ENCODE measurements at regions not wholly inside any gene's neighbourhood (a gene's known extent, or its start where the extent isn't known, plus 50 kb on each side); places are given as distances from the start of the nearest gene placed in this dataset.
"Not testable (repeated sequence)": the region's sequence is repeated elsewhere in the genome, so short reads cannot be mapped to it uniquely, and the experiment has no call there.

DNA sequence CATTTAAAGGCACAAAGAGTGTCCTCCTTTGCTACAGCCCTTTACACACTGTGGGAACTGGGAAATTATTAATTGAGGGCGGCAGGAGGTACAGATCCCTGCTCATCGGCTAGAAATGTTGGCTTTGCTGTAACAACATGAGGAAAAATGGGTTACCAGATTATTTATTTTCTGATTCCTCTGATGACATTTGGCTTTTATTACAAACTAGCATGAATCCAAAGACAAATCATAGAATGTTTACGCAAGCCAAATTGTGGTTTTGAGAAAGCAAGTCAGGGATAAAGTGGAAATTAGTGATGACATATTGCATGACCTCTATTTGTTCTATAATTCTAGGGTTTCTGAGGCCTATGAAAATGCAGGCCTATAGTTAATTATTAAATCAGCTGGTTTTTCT is 126.1 kb upstream of the TMEM196 start:
- TF ChIP-seq, protein P1, sequence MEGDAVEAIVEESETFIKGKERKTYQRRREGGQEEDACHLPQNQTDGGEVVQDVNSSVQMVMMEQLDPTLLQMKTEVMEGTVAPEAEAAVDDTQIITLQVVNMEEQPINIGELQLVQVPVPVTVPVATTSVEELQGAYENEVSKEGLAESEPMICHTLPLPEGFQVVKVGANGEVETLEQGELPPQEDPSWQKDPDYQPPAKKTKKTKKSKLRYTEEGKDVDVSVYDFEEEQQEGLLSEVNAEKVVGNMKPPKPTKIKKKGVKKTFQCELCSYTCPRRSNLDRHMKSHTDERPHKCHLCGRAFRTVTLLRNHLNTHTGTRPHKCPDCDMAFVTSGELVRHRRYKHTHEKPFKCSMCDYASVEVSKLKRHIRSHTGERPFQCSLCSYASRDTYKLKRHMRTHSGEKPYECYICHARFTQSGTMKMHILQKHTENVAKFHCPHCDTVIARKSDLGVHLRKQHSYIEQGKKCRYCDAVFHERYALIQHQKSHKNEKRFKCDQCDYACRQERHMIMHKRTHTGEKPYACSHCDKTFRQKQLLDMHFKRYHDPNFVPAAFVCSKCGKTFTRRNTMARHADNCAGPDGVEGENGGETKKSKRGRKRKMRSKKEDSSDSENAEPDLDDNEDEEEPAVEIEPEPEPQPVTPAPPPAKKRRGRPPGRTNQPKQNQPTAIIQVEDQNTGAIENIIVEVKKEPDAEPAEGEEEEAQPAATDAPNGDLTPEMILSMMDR (IDR thresholded peaks at IDR 0.05; ENCODE audit: borderline replicate concordance, extremely low read depth, insufficient read depth): no peak
- intact Hi-C loops (cut with DNase I): no loop called here
- no peaks in the 10 kb centered on the region for H3K27me3 ChIP-seq (ENCODE audit: control insufficient read depth, insufficient read depth, low read length)
- no peaks in the 10 kb centered on the region for H3K36me3 ChIP-seq (ENCODE audit: control insufficient read depth in 2 of 3, insufficient read depth in 3 of 3, low read length in 3 of 3)
- DNase-seq (no peak), FAIRE-seq (no peak)
- no peaks in the 10 kb centered on the region for H3K4me1 ChIP-seq (ENCODE audit: control insufficient read depth in 2 of 3, insufficient read depth in 2 of 3, low read depth in 1 of 3, low read length in 3 of 3)
- no peak overlapping the region for H3K9ac ChIP-seq (ENCODE audit: low read length in 3 of 3)
- H3K4me3 ChIP-seq (ENCODE audit: low read length in 3 of 3): no peak overlapping the region
- no peak overlapping the region for H3K27ac ChIP-seq (ENCODE audit: low read depth in 2 of 2, low read length in 2 of 2)
- peaks cover 0 to 4% (median 2%) of the 10 kb centered on the region in 3 donors for H3K9me3 ChIP-seq (ENCODE audit: control insufficient read depth in 2 of 3, insufficient read depth in 1 of 3, low read length in 3 of 3)

DNA sequence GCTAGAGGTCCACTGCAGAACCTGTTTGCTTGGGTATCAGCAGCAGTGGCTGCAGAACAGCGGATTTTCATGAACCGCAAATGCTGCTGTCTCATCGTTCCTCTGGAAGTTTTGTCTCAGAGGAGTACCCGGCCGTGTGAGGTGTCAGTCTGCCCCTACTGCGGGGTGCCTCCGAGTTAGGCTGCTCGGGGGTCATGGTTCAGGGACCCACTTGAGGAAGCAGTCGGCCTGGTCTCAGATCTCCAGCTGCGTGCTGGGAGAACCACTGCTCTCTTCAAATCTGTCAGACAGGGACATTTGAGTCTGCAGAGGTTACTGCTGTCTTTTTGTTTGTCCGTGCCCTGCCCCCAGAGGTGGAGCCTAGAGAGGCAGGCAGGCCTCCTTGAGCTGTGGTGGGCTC is 109.5 kb upstream of the TMEM196 start:
- intact Hi-C loops (cut with DNase I); FAIRE-seq; H3K27ac ChIP-seq (ENCODE audit: low read depth in 2 of 2, low read length in 2 of 2); H3K9ac ChIP-seq (ENCODE audit: low read length in 3 of 3); H3K9me3 ChIP-seq (ENCODE audit: control insufficient read depth in 2 of 3, insufficient read depth in 1 of 3, low read length in 3 of 3); H3K27me3 ChIP-seq (ENCODE audit: control insufficient read depth, insufficient read depth, low read length); H3K4me3 ChIP-seq (ENCODE audit: low read length in 3 of 3); H3K36me3 ChIP-seq (ENCODE audit: control insufficient read depth in 2 of 3, insufficient read depth in 3 of 3, low read length in 3 of 3); H3K4me1 ChIP-seq (ENCODE audit: control insufficient read depth in 2 of 3, insufficient read depth in 2 of 3, low read depth in 1 of 3, low read length in 3 of 3): not testable (repeated sequence)
- peak in 1 of 5 donors; percentile 41 for DNase-seq

GRCh38 chr7:19872094-19872493 is 98.7 kb upstream of the TMEM196 start:
- no peak overlapping the region for H3K27ac ChIP-seq (ENCODE audit: low read depth in 2 of 2, low read length in 2 of 2)
- no peak overlapping the region for H3K4me3 ChIP-seq (ENCODE audit: low read length in 3 of 3)
- no peaks in the 10 kb centered on the region for H3K36me3 ChIP-seq (ENCODE audit: control insufficient read depth in 2 of 3, insufficient read depth in 3 of 3, low read length in 3 of 3)
- H3K9me3 ChIP-seq (ENCODE audit: control insufficient read depth in 2 of 3, insufficient read depth in 1 of 3, low read length in 3 of 3): no peaks in the 10 kb centered on the region
- no peaks in the 10 kb centered on the region for H3K27me3 ChIP-seq (ENCODE audit: control insufficient read depth, insufficient read depth, low read length)
- TF ChIP-seq, protein P1 (IDR thresholded peaks at IDR 0.05; ENCODE audit: borderline replicate concordance, extremely low read depth, insufficient read depth): no peak
- DNase-seq (no peak), FAIRE-seq (no peak)
- H3K4me1 ChIP-seq (ENCODE audit: control insufficient read depth in 2 of 3, insufficient read depth in 2 of 3, low read depth in 1 of 3, low read length in 3 of 3): no peaks in the 10 kb centered on the region
- H3K9ac ChIP-seq (ENCODE audit: low read length in 3 of 3): no peak overlapping the region
- intact Hi-C loops (cut with DNase I): no loop called here

GRCh38 chr7:19871102-19871501 is 97.7 kb upstream of the TMEM196 start:
- no peaks in the 10 kb centered on the region for H3K4me1 ChIP-seq (ENCODE audit: control insufficient read depth in 2 of 3, insufficient read depth in 2 of 3, low read depth in 1 of 3, low read length in 3 of 3)
- no peak overlapping the region for H3K27ac ChIP-seq (ENCODE audit: low read depth in 2 of 2, low read length in 2 of 2)
- H3K9ac ChIP-seq (ENCODE audit: low read length in 3 of 3): no peak overlapping the region
- H3K9me3 ChIP-seq (ENCODE audit: control insufficient read depth in 2 of 3, insufficient read depth in 1 of 3, low read length in 3 of 3): no peaks in the 10 kb centered on the region
- H3K4me3 ChIP-seq (ENCODE audit: low read length in 3 of 3): no peak overlapping the region
- intact Hi-C loops (cut with DNase I): no loop called here
- no peak for DNase-seq
- no peak for FAIRE-seq
- no peaks in the 10 kb centered on the region for H3K36me3 ChIP-seq (ENCODE audit: control insufficient read depth in 2 of 3, insufficient read depth in 3 of 3, low read length in 3 of 3)
- no peaks in the 10 kb centered on the region for H3K27me3 ChIP-seq (ENCODE audit: control insufficient read depth, insufficient read depth, low read length)
- TF ChIP-seq, protein P1 (IDR thresholded peaks at IDR 0.05; ENCODE audit: borderline replicate concordance, extremely low read depth, insufficient read depth): no peak
